ENCODE measurements at regions not wholly inside any gene's neighbourhood (a gene's known extent, or its start where the extent isn't known, plus 50 kb on each side); places are given as distances from the start of the nearest gene placed in this dataset.

- no peak for TF ChIP-seq CTCF (IDR thresholded peaks at IDR 0.05; ENCODE audit: insufficient read depth, low read depth, low read length, missing control alignments)
- no peak overlapping the region for H3K4me3 ChIP-seq (ENCODE audit: low read depth, low read length)
- DNase-seq (ENCODE audit: low read depth), result no peak
Measured at GRCh38 chr3:103047640-103048039, 612.8 kb downstream of the ZPLD1 start.

- no peak overlapping the region for H3K4me3 ChIP-seq (ENCODE audit: low read depth, low read length)
- peak; percentile 13 for DNase-seq (ENCODE audit: low read depth)
- no peak for TF ChIP-seq CTCF (IDR thresholded peaks at IDR 0.05; ENCODE audit: insufficient read depth, low read depth, low read length, missing control alignments)
Measured at GRCh38 chr3:103048068-103048722, 613.4 kb downstream of the ZPLD1 start.

- no peak for TF ChIP-seq CTCF (IDR thresholded peaks at IDR 0.05; ENCODE audit: insufficient read depth, low read depth, low read length, missing control alignments)
- no peak for DNase-seq (ENCODE audit: low read depth)
- H3K4me3 ChIP-seq (ENCODE audit: low read depth, low read length), result no peak overlapping the region
Measured at GRCh38 chr3:103052236-103052830, 617.5 kb downstream of the ZPLD1 start.

GRCh38 chr3:103055021-103055520 is 620.3 kb downstream of the ZPLD1 start:
- H3K4me3 ChIP-seq (ENCODE audit: low read depth, low read length), result no peak overlapping the region
- no peak for DNase-seq (ENCODE audit: low read depth)
- no peak for TF ChIP-seq CTCF (IDR thresholded peaks at IDR 0.05; ENCODE audit: insufficient read depth, low read depth, low read length, missing control alignments)

GRCh38 chr3:103056542-103056941 is 621.7 kb downstream of the ZPLD1 start:
- TF ChIP-seq CTCF (IDR thresholded peaks at IDR 0.05; ENCODE audit: insufficient read depth, low read depth, low read length, missing control alignments), result no peak
- H3K4me3 ChIP-seq (ENCODE audit: low read depth, low read length), result no peak overlapping the region
- DNase-seq (ENCODE audit: low read depth), result peak; percentile 1

- TF ChIP-seq CTCF (IDR thresholded peaks at IDR 0.05; ENCODE audit: insufficient read depth, low read depth, low read length, missing control alignments), result no peak
- DNase-seq (ENCODE audit: low read depth), result no peak
- H3K4me3 ChIP-seq (ENCODE audit: low read depth, low read length), result no peak overlapping the region
Measured at GRCh38 chr3:103057003-103057402, 622.2 kb downstream of the ZPLD1 start.
